ENCODE measurements at regions not wholly inside any gene's neighbourhood (a gene's known extent, or its start where the extent isn't known, plus 50 kb on each side); places are given as distances from the start of the nearest gene placed in this dataset.

GRCh38 chr1:239283216-239283615 lies 103.2 kb upstream of the CHRM3 start:
- Mint-ChIP-seq H3K27ac (ENCODE audit: unreplicated experiment) (no peak overlapping the region), H3K4me1 (ENCODE audit: low read depth) (no peaks in the 10 kb centered on the region), H3K36me3 (ENCODE audit: low read depth) (no peaks in the 10 kb centered on the region), H3K27me3 (ENCODE audit: low read depth) (peaks cover 1% of the 10 kb centered on the region), H3K9me3 (ENCODE audit: low read depth) (no peaks in the 10 kb centered on the region), H3K4me3 (ENCODE audit: unreplicated experiment) (no peak overlapping the region)
- no peak for DNase-seq (ENCODE audit: low spot score)
- TF ChIP-seq CTCF (IDR thresholded peaks at IDR 0.05) = no peak

- H3K27me3 Mint-ChIP-seq (ENCODE audit: low read depth) = peaks cover 1% of the 10 kb centered on the region
- H3K4me1 Mint-ChIP-seq (ENCODE audit: low read depth) = no peaks in the 10 kb centered on the region
- H3K4me3 Mint-ChIP-seq (ENCODE audit: unreplicated experiment) = no peak overlapping the region
These were observed 104.0 kb upstream of the CHRM3 start for GRCh38 chr1:239282411-239282810.

GRCh38 chr1:239276051-239276450 lies 110.3 kb upstream of the CHRM3 start:
- Mint-ChIP-seq H3K4me3 (ENCODE audit: unreplicated experiment) (no peak overlapping the region), H3K4me1 (ENCODE audit: low read depth) (no peaks in the 10 kb centered on the region), H3K36me3 (ENCODE audit: low read depth) (no peaks in the 10 kb centered on the region), H3K27ac (ENCODE audit: unreplicated experiment) (no peak overlapping the region), H3K9me3 (ENCODE audit: low read depth) (peaks cover 8% of the 10 kb centered on the region), H3K27me3 (ENCODE audit: low read depth) (no peaks in the 10 kb centered on the region)
- TF ChIP-seq CTCF (IDR thresholded peaks at IDR 0.05) = no peak
- DNase-seq (ENCODE audit: low spot score) = no peak

More at GRCh38 chr1:239282411-239282810, 104.0 kb upstream of the CHRM3 start:
- no peak for DNase-seq (ENCODE audit: low spot score)
- H3K9me3 Mint-ChIP-seq (ENCODE audit: low read depth) = no peaks in the 10 kb centered on the region
- H3K27ac Mint-ChIP-seq (ENCODE audit: unreplicated experiment) = no peak overlapping the region
- H3K36me3 Mint-ChIP-seq (ENCODE audit: low read depth) = no peaks in the 10 kb centered on the region
- no peak for TF ChIP-seq CTCF (IDR thresholded peaks at IDR 0.05)

GRCh38 chr1:239274242-239274830 lies 112.0 kb upstream of the CHRM3 start:
- H3K27me3 Mint-ChIP-seq (ENCODE audit: low read depth) = no peaks in the 10 kb centered on the region
- H3K4me1 Mint-ChIP-seq (ENCODE audit: low read depth) = no peaks in the 10 kb centered on the region
- no peak overlapping the region for H3K27ac Mint-ChIP-seq (ENCODE audit: unreplicated experiment)
- no peak for TF ChIP-seq CTCF (IDR thresholded peaks at IDR 0.05)
- peaks cover 8% of the 10 kb centered on the region for H3K9me3 Mint-ChIP-seq (ENCODE audit: low read depth)
- no peak for DNase-seq (ENCODE audit: low spot score)
- H3K4me3 Mint-ChIP-seq (ENCODE audit: unreplicated experiment) = no peak overlapping the region
- H3K36me3 Mint-ChIP-seq (ENCODE audit: low read depth) = no peaks in the 10 kb centered on the region

GRCh38 chr1:239270509-239270908 lies 115.9 kb upstream of the CHRM3 start:
- H3K36me3 Mint-ChIP-seq (ENCODE audit: low read depth) = no peaks in the 10 kb centered on the region
- no peak overlapping the region for H3K27ac Mint-ChIP-seq (ENCODE audit: unreplicated experiment)
- TF ChIP-seq CTCF (IDR thresholded peaks at IDR 0.05) = no peak
- H3K9me3 Mint-ChIP-seq (ENCODE audit: low read depth) = peaks cover 5% of the 10 kb centered on the region
- H3K4me1 Mint-ChIP-seq (ENCODE audit: low read depth) = no peaks in the 10 kb centered on the region
- no peaks in the 10 kb centered on the region for H3K27me3 Mint-ChIP-seq (ENCODE audit: low read depth)
- no peak for DNase-seq (ENCODE audit: low spot score)
- no peak overlapping the region for H3K4me3 Mint-ChIP-seq (ENCODE audit: unreplicated experiment)

All from chondrocyte (in vitro differentiated cells).